H9 (cell line): ENCODE measurements at regions not wholly inside any gene's neighbourhood (a gene's known extent, or its start where the extent isn't known, plus 50 kb on each side); places are given as distances from the start of the nearest gene placed in this dataset.

Experiments
- DNase-seq: peaks from one replicate; pipeline ENCODE4 v3.0.0-alpha.2; 2017
- H2AFZ ChIP-seq: one replicate; pipeline ENCODE4 v1.6.1; 2013; ENCODE audit warnings: mild to moderate bottlenecking, low read length, control low read depth, moderate library complexity
- H2AK5ac ChIP-seq: 2 replicates; pipeline ENCODE4 v1.6.1; 2013; ENCODE audit warnings: low read length, control low read depth, mixed read lengths; ENCODE audit not compliant: insufficient read length
- H2BK120ac ChIP-seq: one replicate; pipeline ENCODE4 v1.6.1; 2013; ENCODE audit warnings: low read depth, mild to moderate bottlenecking, low read length, control low read depth, inconsistent platforms; ENCODE audit not compliant: poor library complexity, severe bottlenecking
- H2BK12ac ChIP-seq: 2 replicates; pipeline ENCODE4 v1.6.1; 2013; ENCODE audit warnings: low read length, control low read depth, mixed read lengths, low read depth; ENCODE audit not compliant: insufficient read length
- H2BK15ac ChIP-seq: 2 replicates; pipeline ENCODE4 v1.6.1; 2013; ENCODE audit warnings: low read depth, low read length, control low read depth
- H2BK20ac ChIP-seq: one replicate; pipeline ENCODE4 v1.6.1; 2013; ENCODE audit warnings: low read depth, mild to moderate bottlenecking, low read length, control low read depth, inconsistent platforms; ENCODE audit not compliant: poor library complexity, severe bottlenecking
- H2BK5ac ChIP-seq: 2 replicates; pipeline ENCODE4 v1.6.1; 2013; ENCODE audit warnings: low read length, control low read depth, mixed read lengths; ENCODE audit not compliant: insufficient read length
- H3K14ac ChIP-seq: 2 replicates; pipeline ENCODE4 v1.6.1; 2013; ENCODE audit warnings: low read length, control low read depth; ENCODE audit not compliant: insufficient read depth
- H3K18ac ChIP-seq: 2 replicates; pipeline ENCODE4 v1.6.1; 2013; ENCODE audit warnings: low read depth, mild to moderate bottlenecking, mixed read lengths, low read length, control low read depth; ENCODE audit not compliant: insufficient read length
- H3K23ac ChIP-seq: 2 replicates; pipeline ENCODE4 v1.6.1; 2013; ENCODE audit warnings: low read length, control low read depth, mixed read lengths, low read depth; ENCODE audit not compliant: insufficient read length
- H3K23me2 ChIP-seq: 2 replicates; pipeline ENCODE4 v1.6.1; 2013; ENCODE audit warnings: low read depth, mild to moderate bottlenecking, mixed read lengths, low read length, control low read depth; ENCODE audit not compliant: insufficient read length, poor library complexity, severe bottlenecking
- H3K27ac ChIP-seq: 2 replicates; pipeline ENCODE4 v1.5.1; 2013; ENCODE audit warnings: low read length, control low read depth, mixed read lengths, low read depth; ENCODE audit not compliant: insufficient read length
- H3K27me3 ChIP-seq: 2 replicates; pipeline ENCODE4 v1.6.1; 2013; ENCODE audit warnings: low read length, control low read depth, inconsistent platforms; ENCODE audit not compliant: insufficient read depth
- H3K4ac ChIP-seq: 2 replicates; pipeline ENCODE4 v1.6.1; 2013; ENCODE audit warnings: low read depth, mild to moderate bottlenecking, control low read depth, inconsistent platforms, low read length, moderate library complexity
- H3K4me1 ChIP-seq: 2 replicates; pipeline ENCODE4 v1.6.1; 2013; ENCODE audit warnings: low read length, control low read depth, inconsistent platforms; ENCODE audit not compliant: insufficient read depth
- H3K4me2 ChIP-seq: 2 replicates; pipeline ENCODE4 v1.6.1; 2013; ENCODE audit warnings: low read length, control low read depth, mixed read lengths; ENCODE audit not compliant: insufficient read length, insufficient read depth
- H3K56ac ChIP-seq: 2 replicates; pipeline ENCODE4 v1.6.1; 2013; ENCODE audit warnings: low read depth, mild to moderate bottlenecking, mixed read lengths, low read length, control low read depth; ENCODE audit not compliant: insufficient read length
- H3K79me1 ChIP-seq: 2 replicates; pipeline ENCODE4 v1.6.1; 2013; ENCODE audit warnings: low read depth, mild to moderate bottlenecking, moderate library complexity, low read length, control low read depth, inconsistent platforms; ENCODE audit not compliant: insufficient read depth, poor library complexity, severe bottlenecking
- H3K79me2 ChIP-seq: 2 replicates; pipeline ENCODE4 v1.6.1; 2013; ENCODE audit warnings: low read length, control low read depth, inconsistent platforms; ENCODE audit not compliant: insufficient read depth
- H3K9ac ChIP-seq: 2 replicates; pipeline ENCODE4 v1.6.1; 2013; ENCODE audit warnings: low read length, control low read depth, mixed read lengths; ENCODE audit not compliant: insufficient read length; ENCODE audit errors: extremely low read depth
- H3K9me3 ChIP-seq: one replicate; pipeline ENCODE4 v1.6.1; 2013; ENCODE audit warnings: low read depth, low read length, inconsistent platforms; ENCODE audit not compliant: control insufficient read depth
- H3T11ph ChIP-seq: one replicate; pipeline ENCODE4 v1.6.1; 2013; ENCODE audit warnings: mild to moderate bottlenecking, low read length, control low read depth, inconsistent platforms
- H4K20me1 ChIP-seq: one replicate; pipeline ENCODE4 v1.6.1; 2013; ENCODE audit not compliant: control insufficient read depth, insufficient read length, insufficient read depth
- H4K5ac ChIP-seq: 2 replicates; pipeline ENCODE4 v1.6.1; 2013; ENCODE audit warnings: low read depth, mild to moderate bottlenecking, mixed read lengths, low read length, control low read depth; ENCODE audit not compliant: insufficient read length
- H4K8ac ChIP-seq: replicated peaks from 2 replicates; pipeline ENCODE4 v1.6.1; 2013; ENCODE audit warnings: low read length, control low read depth, mixed read lengths, low read depth; ENCODE audit not compliant: insufficient read length
- H4K91ac ChIP-seq: 2 replicates; pipeline ENCODE4 v1.6.1; 2013; ENCODE audit warnings: low read depth, mild to moderate bottlenecking, moderate library complexity, mixed read lengths, low read length, control low read depth; ENCODE audit not compliant: insufficient read length
- H3K27ac Mint-ChIP-seq, 3 experiments: 2 replicates in 2 of 3; 3 replicates in 1 of 3; pipeline ENCODE4 v1.8.0; 2020 to 2021; ENCODE audit warnings: mixed read lengths in 3 of 3, mild to moderate bottlenecking in 1 of 3, moderate library complexity in 1 of 3
- H3K27me3 Mint-ChIP-seq: 2 replicates; pipeline ENCODE4 v1.8.0; 2021; ENCODE audit warnings: low read depth, mild to moderate bottlenecking, moderate library complexity, mixed read lengths
- H3K36me3 Mint-ChIP-seq, 3 experiments: 2 replicates in 2 of 3; 3 replicates in 1 of 3; pipeline ENCODE4 v1.8.0; 2020 to 2021; ENCODE audit warnings: low read depth in 3 of 3, mixed read lengths in 3 of 3; ENCODE audit not compliant: insufficient read depth in 1 of 3
- H3K4me1 Mint-ChIP-seq, 2 experiments: 2 replicates each; pipeline ENCODE4 v1.8.0; 2020; ENCODE audit warnings: mixed read lengths in 2 of 2
- H3K4me3 Mint-ChIP-seq, 2 experiments: 2 replicates in 1 of 2; 3 replicates in 1 of 2; pipeline ENCODE4 v1.8.0; 2020 to 2021; ENCODE audit warnings: mild to moderate bottlenecking in 2 of 2, mixed read lengths in 2 of 2, moderate library complexity in 1 of 2
- H3K9me3 Mint-ChIP-seq, 2 experiments: 2 replicates in 1 of 2; 3 replicates in 1 of 2; pipeline ENCODE4 v1.8.0; 2020; ENCODE audit warnings: mild to moderate bottlenecking in 2 of 2, mixed read lengths in 2 of 2, moderate library complexity in 1 of 2
- WGBS: extraction: QIAGEN DNeasy Blood & Tissue Kit; methylation state at CpG from one replicate; pipeline ENCODE4 v1.1.7; 2013; ENCODE audit warnings: missing lambda C conversion rate, low lambda C conversion rate, mixed read lengths; ENCODE audit not compliant: insufficient read length; ENCODE audit errors: extremely low coverage; 5-methylcytosine and 5-hydroxymethylcytosine counted together
- TF ChIP-seq, protein P1 (sequence below): fragments of 200-600 bp; sonication (generic); conservative IDR thresholded peaks from 3 replicates; pipeline ENCODE4 v1.8.0; 2021; ENCODE audit warnings: antibody characterized with exemption, mild to moderate bottlenecking

GRCh38 chr9:7451062-7451461 is 348.5 kb downstream of the DMAC1 start:
- Histone ChIP-seq H3K4me1 (no peaks in the 10 kb centered on the region), H2AK5ac (no peak overlapping the region), H3K4me2 (no peak overlapping the region), H3K79me1 (no peaks in the 10 kb centered on the region), H2BK20ac (no peak overlapping the region), H2BK15ac (no peak overlapping the region), H4K91ac (no peak overlapping the region), H4K8ac (no peak overlapping the region), H3K14ac (no peak overlapping the region), H2BK120ac (no peak overlapping the region), H3K9ac (no peak overlapping the region), H2BK5ac (no peak overlapping the region), H3K9me3 (no peaks in the 10 kb centered on the region), H2AFZ (no peak overlapping the region), H3K79me2 (no peaks in the 10 kb centered on the region), H4K5ac (no peak overlapping the region), H3K4ac (no peak overlapping the region), H2BK12ac (no peak overlapping the region), H3K18ac (no peak overlapping the region), H3K23ac (no peak overlapping the region), H4K20me1 (no peaks in the 10 kb centered on the region), H3K56ac (no peak overlapping the region), H3K27ac (no peak overlapping the region), H3K27me3 (no peaks in the 10 kb centered on the region), H3K23me2 (no peaks in the 10 kb centered on the region), H3T11ph (no peak overlapping the region)
- Mint-ChIP-seq H3K27ac (no peak overlapping the region), H3K27me3 (peaks cover 6% of the 10 kb centered on the region), H3K4me1 (no peaks in the 10 kb centered on the region; a peak in 2 of 4 replicates), H3K9me3 (no peaks in the 10 kb centered on the region), H3K4me3 (no peak overlapping the region), H3K36me3 (no peaks in the 10 kb centered on the region)
- WGBS: no CpG with 5 or more reads among the region's 3 CpGs
- DNase-seq: no peak
- TF ChIP-seq, protein P1, sequence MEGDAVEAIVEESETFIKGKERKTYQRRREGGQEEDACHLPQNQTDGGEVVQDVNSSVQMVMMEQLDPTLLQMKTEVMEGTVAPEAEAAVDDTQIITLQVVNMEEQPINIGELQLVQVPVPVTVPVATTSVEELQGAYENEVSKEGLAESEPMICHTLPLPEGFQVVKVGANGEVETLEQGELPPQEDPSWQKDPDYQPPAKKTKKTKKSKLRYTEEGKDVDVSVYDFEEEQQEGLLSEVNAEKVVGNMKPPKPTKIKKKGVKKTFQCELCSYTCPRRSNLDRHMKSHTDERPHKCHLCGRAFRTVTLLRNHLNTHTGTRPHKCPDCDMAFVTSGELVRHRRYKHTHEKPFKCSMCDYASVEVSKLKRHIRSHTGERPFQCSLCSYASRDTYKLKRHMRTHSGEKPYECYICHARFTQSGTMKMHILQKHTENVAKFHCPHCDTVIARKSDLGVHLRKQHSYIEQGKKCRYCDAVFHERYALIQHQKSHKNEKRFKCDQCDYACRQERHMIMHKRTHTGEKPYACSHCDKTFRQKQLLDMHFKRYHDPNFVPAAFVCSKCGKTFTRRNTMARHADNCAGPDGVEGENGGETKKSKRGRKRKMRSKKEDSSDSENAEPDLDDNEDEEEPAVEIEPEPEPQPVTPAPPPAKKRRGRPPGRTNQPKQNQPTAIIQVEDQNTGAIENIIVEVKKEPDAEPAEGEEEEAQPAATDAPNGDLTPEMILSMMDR: no peak
